HCT116 (cell line): ENCODE measurements at regions not wholly inside any gene's neighbourhood (a gene's known extent, or its start where the extent isn't known, plus 50 kb on each side); places are given as distances from the start of the nearest gene placed in this dataset.

Source experiments
- ATAC-seq: fragments of 200-7000 bp; cut with Tn5 transposase; 2 replicates; pipeline ENCODE4 v1.9.1; 2020; ENCODE audit warnings: mild to moderate bottlenecking, moderate library complexity
- BruUV-seq: library from RNA; stranded (reverse); fragments of 400-500 nt; replicated peaks from 2 replicates; lab custom pipeline; 2021; lab: Mats Ljungman, UMichigan
- CTCF ChIA-PET: fragments of 300-600 bp; sonication (Branson Sonifier 250); formaldehyde crosslinking; loops from one replicate; lab custom pipeline; 2021; ENCODE audit warnings: antibody characterized with exemption; lab: Charles Lee
- POLR2A ChIA-PET: fragments of 300-600, 350-600 bp; sonication (Branson Sonifier 250); formaldehyde crosslinking; loops from one replicate; lab custom pipeline; 2021; ENCODE audit warnings: antibody characterized with exemption; lab: Charles Lee
- RAD21 ChIA-PET, 2 experiments: fragments of 300-600 bp; sonication (Branson Sonifier 250); formaldehyde crosslinking; loops; one replicate each; lab custom pipeline; 2023; ENCODE audit warnings: low total read pairs in 2 of 2; ENCODE audit not compliant: uncharacterized antibody in 2 of 2, unreplicated experiment in 2 of 2, low non-redundant PET in 1 of 2; lab: Charles Lee
- DNase-seq: peaks from one replicate; pipeline ENCODE4 v3.0.0-alpha.2; 2010; ENCODE audit warnings: low read depth, low spot score
- H2AFZ ChIP-seq: fragments of 200-600 bp; shearing (Covaris generic), sonication (generic); 2 replicates; pipeline ENCODE4 v1.6.1; 2017; ENCODE audit warnings: low read depth, mixed run types, mixed read lengths, antibody characterized with exemption, low read length; ENCODE audit not compliant: poor library complexity, severe bottlenecking
- H3K27ac ChIP-seq: 2 replicates; pipeline ENCODE4 v1.5.1; 2012; ENCODE audit warnings: low read depth, low read length
- H3K27me3 ChIP-seq: fragments of 200-600 bp; sonication (generic); 2 replicates; pipeline ENCODE4 v1.6.1; 2016; ENCODE audit warnings: mixed run types, low read length, mixed read lengths; ENCODE audit not compliant: insufficient read depth
- H3K36me3 ChIP-seq, 2 experiments: fragments of 200-500 bp in 1 of 2; fragments of 200-600 bp in 1 of 2; sonication (Bioruptor generic) in 1 of 2; sonication (generic) in 1 of 2; 2 replicates each; pipeline versions ENCODE4 v1.5.1 to v1.6.1; 2014 to 2016; ENCODE audit warnings: low read length in 2 of 2, inconsistent platforms in 1 of 2, mixed read lengths in 1 of 2, mixed run types in 1 of 2; ENCODE audit not compliant: insufficient read depth in 2 of 2, control insufficient read depth in 1 of 2
- H3K4me1 ChIP-seq, 2 experiments: fragments of 200-600 bp in 1 of 2; sonication (generic) in 1 of 2; 2 replicates each; pipeline versions ENCODE4 v1.5.1 to v1.6.1; 2012 to 2017; ENCODE audit warnings: low read length in 2 of 2, inconsistent platforms in 1 of 2, mild to moderate bottlenecking in 1 of 2, mixed read lengths in 1 of 2, mixed run types in 1 of 2, moderate library complexity in 1 of 2; ENCODE audit not compliant: insufficient read depth in 2 of 2, control insufficient read depth in 1 of 2
- H3K4me2 ChIP-seq: fragments of 200-600 bp; sonication (generic); 2 replicates; pipeline ENCODE4 v1.6.1; 2017; ENCODE audit warnings: mixed run types, low read length, mixed read lengths
- H3K4me3 ChIP-seq, 2 experiments: fragments of 200-600 bp in 1 of 2; sonication (generic) in 1 of 2; replicated peaks in 1 of 2; 2 replicates each; pipeline ENCODE4 v1.5.1; 2011 to 2016; ENCODE audit warnings: low read length in 2 of 2, control low read depth in 1 of 2, low read depth in 1 of 2, mild to moderate bottlenecking in 1 of 2, mixed read lengths in 1 of 2, mixed run types in 1 of 2
- H3K79me2 ChIP-seq: fragments of 200-600 bp; sonication (generic); 2 replicates; pipeline ENCODE4 v1.6.1; 2017; ENCODE audit warnings: mild to moderate bottlenecking, mixed run types, low read length, moderate library complexity, mixed read lengths; ENCODE audit not compliant: insufficient read depth
- H3K9ac ChIP-seq: fragments of 200-600 bp; sonication (generic); 2 replicates; pipeline ENCODE4 v1.6.1; 2016; ENCODE audit warnings: low read length, mixed read lengths
- H3K9me2 ChIP-seq: fragments of 200-600 bp; sonication (generic), shearing (Covaris generic); 2 replicates; pipeline ENCODE4 v1.6.1; 2017; ENCODE audit warnings: mixed run types, mild to moderate bottlenecking, moderate library complexity; ENCODE audit not compliant: insufficient read depth
- H3K9me3 ChIP-seq, 2 experiments: fragments of 200-500 bp in 1 of 2; fragments of 200-600 bp in 1 of 2; sonication (Bioruptor generic) in 1 of 2; sonication (generic) in 1 of 2; 2 replicates each; pipeline ENCODE4 v1.6.1; 2014 to 2017; ENCODE audit warnings: low read length in 2 of 2, mixed read lengths in 2 of 2, inconsistent platforms in 1 of 2, low read depth in 1 of 2, mild to moderate bottlenecking in 1 of 2, mixed run types in 1 of 2, moderate library complexity in 1 of 2; ENCODE audit not compliant: control insufficient read depth in 1 of 2, insufficient read depth in 1 of 2
- H4K20me1 ChIP-seq: fragments of 200-600 bp; sonication (generic), shearing (Covaris generic); 2 replicates; pipeline ENCODE4 v1.6.1; 2017; ENCODE audit warnings: mixed run types, mild to moderate bottlenecking, moderate library complexity; ENCODE audit not compliant: insufficient read depth
- CBX3 ChIP-seq: IDR thresholded peaks from 2 replicates; pipeline ENCODE4 v1.6.1; 2012; ENCODE audit warnings: low read depth
- CEBPB ChIP-seq: IDR thresholded peaks from 2 replicates; pipeline ENCODE4 v1.6.1; 2012; ENCODE audit warnings: low read depth
- EGR1 ChIP-seq: IDR thresholded peaks from 2 replicates; pipeline ENCODE4 v1.6.1; 2012; ENCODE audit warnings: low read depth
- EZH2 ChIP-seq: fragments of 200-600 bp; sonication (generic); IDR thresholded peaks from 2 replicates; pipeline ENCODE4 v1.6.1; 2017; ENCODE audit warnings: antibody characterized with exemption, mixed run types
- EZH2phosphoT487 ChIP-seq: fragments of 200-600 bp; IDR thresholded peaks from 2 replicates; pipeline ENCODE4 v1.6.1; 2018; ENCODE audit warnings: antibody characterized with exemption, borderline replicate concordance
- FOSL1 ChIP-seq: IDR thresholded peaks from 2 replicates; pipeline ENCODE4 v1.6.1; 2012; ENCODE audit warnings: low read depth
- JUND ChIP-seq: IDR thresholded peaks from 2 replicates; pipeline ENCODE4 v1.6.1; 2012
- POLR2A ChIP-seq: IDR thresholded peaks from 2 replicates; pipeline ENCODE4 v1.7.0; 2011; ENCODE audit warnings: borderline replicate concordance; ENCODE audit not compliant: insufficient read depth, insufficient read length; ENCODE audit errors: extremely low read depth
- RAD21 ChIP-seq: IDR thresholded peaks from 2 replicates; pipeline ENCODE4 v1.6.1; 2012; ENCODE audit warnings: low read depth, mild to moderate bottlenecking
- SIN3A ChIP-seq: IDR thresholded peaks from 2 replicates; pipeline ENCODE4 v1.6.1; 2012; ENCODE audit warnings: low read depth
- SP1 ChIP-seq: IDR thresholded peaks from 2 replicates; pipeline ENCODE4 v1.6.1; 2012; ENCODE audit warnings: low read depth
- TCF7L2 ChIP-seq: IDR thresholded peaks from 2 replicates; pipeline ENCODE4 v1.7.0; 2011; ENCODE audit warnings: borderline replicate concordance, inconsistent platforms; ENCODE audit not compliant: insufficient read depth, insufficient read length; ENCODE audit errors: extremely low read depth
- YY1 ChIP-seq: IDR thresholded peaks from 2 replicates; pipeline ENCODE4 v1.6.1; 2011; ENCODE audit warnings: low read length, low read depth, moderate library complexity, mild to moderate bottlenecking; ENCODE audit not compliant: insufficient replicate concordance; ENCODE audit errors: extremely low read depth
- ZNF274 ChIP-seq: fragments of 200-500 bp; sonication (Bioruptor generic); IDR thresholded peaks from 2 replicates; pipeline ENCODE4 v1.6.1; 2014; ENCODE audit warnings: mild to moderate bottlenecking, low read depth, low read length, inconsistent platforms
- intact Hi-C: fragments of 100-400 bp; cut with micrococcal nuclease; formaldehyde crosslinking; loops from 2 replicates; pipeline ENCODE4 v1.10.0; 2022
- TF ChIP-seq, protein P1 (sequence below): IDR thresholded peaks from 2 replicates; pipeline ENCODE4 v1.6.1; 2012
- TF ChIP-seq, protein P2 (sequence below): IDR thresholded peaks from 2 replicates; pipeline ENCODE4 v1.6.1; 2012; ENCODE audit warnings: low read depth
- TF ChIP-seq, protein P3 (sequence below): IDR thresholded peaks from 2 replicates; pipeline ENCODE4 v1.6.1; 2012
- TF ChIP-seq, protein P4 (sequence below): IDR thresholded peaks from 2 replicates; pipeline ENCODE4 v1.6.1; 2011; ENCODE audit warnings: mild to moderate bottlenecking, low read length, moderate library complexity; ENCODE audit not compliant: insufficient replicate concordance; ENCODE audit errors: extremely low read depth

DNA sequence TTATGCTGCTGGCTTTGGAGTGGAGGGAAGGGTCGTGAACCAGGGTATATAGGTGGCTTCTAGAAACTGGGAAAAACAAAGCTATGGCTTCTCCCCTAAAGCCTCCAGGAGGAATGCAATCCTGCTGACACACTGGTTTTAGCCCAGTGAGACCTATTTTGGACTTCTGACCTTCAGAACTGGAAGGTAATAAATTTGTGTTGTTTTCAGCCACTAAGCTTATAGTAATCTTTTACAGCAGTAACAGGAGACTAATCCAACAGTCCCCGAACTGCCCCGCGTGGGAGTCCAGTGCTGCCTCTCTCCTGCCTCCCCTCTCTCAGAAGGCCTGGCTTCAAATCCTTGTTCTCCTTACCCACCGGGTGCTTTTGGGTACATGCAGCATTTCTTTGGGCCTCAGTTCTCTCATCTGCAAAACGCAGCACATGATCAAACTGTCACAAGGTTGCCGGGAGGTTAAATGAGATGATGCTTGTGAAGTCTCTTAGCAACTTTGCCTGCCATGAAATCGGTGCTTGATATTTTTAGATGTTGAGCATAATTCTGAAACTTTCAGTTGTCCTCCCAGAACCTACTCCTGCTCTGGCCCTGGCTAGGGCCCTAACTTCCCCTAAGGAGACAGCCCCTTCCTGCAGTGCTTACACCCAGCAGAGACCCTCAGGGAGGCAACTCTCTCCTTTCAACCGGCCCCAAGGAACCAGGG lies 127.3 kb upstream of the BOD1 start:
- ChIA-PET RAD21 (no interaction called here), CTCF (no interaction called here)
- ATAC-seq = no peak

More for the DNA sequence above, 127.3 kb upstream of the BOD1 start:
- Histone ChIP-seq H3K4me2 (no peak overlapping the region), H3K27ac (no peak overlapping the region), H3K36me3 (no peaks in the 10 kb centered on the region), H3K9me2 (no peaks in the 10 kb centered on the region), H3K9me3 (no peaks in the 10 kb centered on the region), H3K27me3 (no peaks in the 10 kb centered on the region), H3K4me3 (no peak overlapping the region), H3K79me2 (no peaks in the 10 kb centered on the region), H3K4me1 (peaks cover 0 to 7% of the 10 kb centered on the region in 2 experiments; a peak in 1 of 4 replicates), H3K9ac (no peak overlapping the region), H4K20me1 (no peaks in the 10 kb centered on the region), H2AFZ (no peak overlapping the region)
- TF ChIP-seq, protein P1, sequence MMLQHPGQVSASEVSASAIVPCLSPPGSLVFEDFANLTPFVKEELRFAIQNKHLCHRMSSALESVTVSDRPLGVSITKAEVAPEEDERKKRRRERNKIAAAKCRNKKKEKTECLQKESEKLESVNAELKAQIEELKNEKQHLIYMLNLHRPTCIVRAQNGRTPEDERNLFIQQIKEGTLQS = no peak
- no peak for TF ChIP-seq CBX3
- no peak for TF ChIP-seq RAD21
- TF ChIP-seq, protein P2, sequence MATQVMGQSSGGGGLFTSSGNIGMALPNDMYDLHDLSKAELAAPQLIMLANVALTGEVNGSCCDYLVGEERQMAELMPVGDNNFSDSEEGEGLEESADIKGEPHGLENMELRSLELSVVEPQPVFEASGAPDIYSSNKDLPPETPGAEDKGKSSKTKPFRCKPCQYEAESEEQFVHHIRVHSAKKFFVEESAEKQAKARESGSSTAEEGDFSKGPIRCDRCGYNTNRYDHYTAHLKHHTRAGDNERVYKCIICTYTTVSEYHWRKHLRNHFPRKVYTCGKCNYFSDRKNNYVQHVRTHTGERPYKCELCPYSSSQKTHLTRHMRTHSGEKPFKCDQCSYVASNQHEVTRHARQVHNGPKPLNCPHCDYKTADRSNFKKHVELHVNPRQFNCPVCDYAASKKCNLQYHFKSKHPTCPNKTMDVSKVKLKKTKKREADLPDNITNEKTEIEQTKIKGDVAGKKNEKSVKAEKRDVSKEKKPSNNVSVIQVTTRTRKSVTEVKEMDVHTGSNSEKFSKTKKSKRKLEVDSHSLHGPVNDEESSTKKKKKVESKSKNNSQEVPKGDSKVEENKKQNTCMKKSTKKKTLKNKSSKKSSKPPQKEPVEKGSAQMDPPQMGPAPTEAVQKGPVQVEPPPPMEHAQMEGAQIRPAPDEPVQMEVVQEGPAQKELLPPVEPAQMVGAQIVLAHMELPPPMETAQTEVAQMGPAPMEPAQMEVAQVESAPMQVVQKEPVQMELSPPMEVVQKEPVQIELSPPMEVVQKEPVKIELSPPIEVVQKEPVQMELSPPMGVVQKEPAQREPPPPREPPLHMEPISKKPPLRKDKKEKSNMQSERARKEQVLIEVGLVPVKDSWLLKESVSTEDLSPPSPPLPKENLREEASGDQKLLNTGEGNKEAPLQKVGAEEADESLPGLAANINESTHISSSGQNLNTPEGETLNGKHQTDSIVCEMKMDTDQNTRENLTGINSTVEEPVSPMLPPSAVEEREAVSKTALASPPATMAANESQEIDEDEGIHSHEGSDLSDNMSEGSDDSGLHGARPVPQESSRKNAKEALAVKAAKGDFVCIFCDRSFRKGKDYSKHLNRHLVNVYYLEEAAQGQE = no peak
- no peak for TF ChIP-seq JUND
- TF ChIP-seq, protein P3, sequence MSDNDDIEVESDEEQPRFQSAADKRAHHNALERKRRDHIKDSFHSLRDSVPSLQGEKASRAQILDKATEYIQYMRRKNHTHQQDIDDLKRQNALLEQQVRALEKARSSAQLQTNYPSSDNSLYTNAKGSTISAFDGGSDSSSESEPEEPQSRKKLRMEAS = no peak
- TF ChIP-seq YY1 = no peak
- TF ChIP-seq EZH2phosphoT487 = no peak
- TF ChIP-seq TCF7L2 = no peak
- TF ChIP-seq EZH2 = no peak
- TF ChIP-seq SP1 = no peak
- no peak for TF ChIP-seq CEBPB
- TF ChIP-seq, protein P4, sequence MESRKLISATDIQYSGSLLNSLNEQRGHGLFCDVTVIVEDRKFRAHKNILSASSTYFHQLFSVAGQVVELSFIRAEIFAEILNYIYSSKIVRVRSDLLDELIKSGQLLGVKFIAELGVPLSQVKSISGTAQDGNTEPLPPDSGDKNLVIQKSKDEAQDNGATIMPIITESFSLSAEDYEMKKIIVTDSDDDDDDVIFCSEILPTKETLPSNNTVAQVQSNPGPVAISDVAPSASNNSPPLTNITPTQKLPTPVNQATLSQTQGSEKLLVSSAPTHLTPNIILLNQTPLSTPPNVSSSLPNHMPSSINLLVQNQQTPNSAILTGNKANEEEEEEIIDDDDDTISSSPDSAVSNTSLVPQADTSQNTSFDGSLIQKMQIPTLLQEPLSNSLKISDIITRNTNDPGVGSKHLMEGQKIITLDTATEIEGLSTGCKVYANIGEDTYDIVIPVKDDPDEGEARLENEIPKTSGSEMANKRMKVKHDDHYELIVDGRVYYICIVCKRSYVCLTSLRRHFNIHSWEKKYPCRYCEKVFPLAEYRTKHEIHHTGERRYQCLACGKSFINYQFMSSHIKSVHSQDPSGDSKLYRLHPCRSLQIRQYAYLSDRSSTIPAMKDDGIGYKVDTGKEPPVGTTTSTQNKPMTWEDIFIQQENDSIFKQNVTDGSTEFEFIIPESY = no peak
- no peak for TF ChIP-seq SIN3A
- TF ChIP-seq EGR1 = no peak
- no peak for TF ChIP-seq ZNF274
- TF ChIP-seq POLR2A = no peak
- no peak for TF ChIP-seq FOSL1
- intact Hi-C loops = no loop called here
- POLR2A ChIA-PET = no interaction called here
- no peak for DNase-seq
- BruUV-seq = no TSS peak
